ENCODE measurements at regions not wholly inside any gene's neighbourhood (a gene's known extent, or its start where the extent isn't known, plus 50 kb on each side); places are given as distances from the start of the nearest gene placed in this dataset.

GRCh38 chr6:90439586-90439985 lies 142.9 kb upstream of the BACH2 start:
- H3K4me1 Mint-ChIP-seq (ENCODE audit: low read depth, unreplicated experiment) = no peaks in the 10 kb centered on the region
- no peaks in the 10 kb centered on the region for H3K36me3 Mint-ChIP-seq (ENCODE audit: insufficient read depth, unreplicated experiment)
- intact Hi-C loops (cut with micrococcal nuclease; ENCODE audit: unreplicated experiment) = no loop called here
- no peak overlapping the region for H3K27ac Mint-ChIP-seq (ENCODE audit: unreplicated experiment)
- H3K9me3 ChIP-seq = no peaks in the 10 kb centered on the region
- no peaks in the 10 kb centered on the region for H3K4me1 ChIP-seq
- no peak overlapping the region for H3K4me3 Mint-ChIP-seq (ENCODE audit: unreplicated experiment)
- no TSS peak for BruUV-seq (replicated peaks)
- no peak for DNase-seq
- TF ChIP-seq CTCF (IDR thresholded peaks at IDR 0.05; ENCODE audit: insufficient read depth in 1 of 2, low read depth in 1 of 2, low read length in 1 of 2, severe bottlenecking in 1 of 2, unreplicated experiment in 1 of 2) = no peak
- no peaks in the 10 kb centered on the region for H3K9me3 Mint-ChIP-seq (ENCODE audit: unreplicated experiment)
- H3K27me3 ChIP-seq (replicated peaks; ENCODE audit: control insufficient read depth, insufficient read depth, low read length) = no peaks in the 10 kb centered on the region; the same call in 1 of the 2 replicates
- CTCF ChIA-PET = no interaction called here
- H3K4me3 ChIP-seq (ENCODE audit: low read depth, low read length) = no peak overlapping the region
- H3K36me3 ChIP-seq (ENCODE audit: control insufficient read depth, insufficient read depth, low read length) = no peaks in the 10 kb centered on the region
- POLR2A ChIA-PET = no interaction called here
- peaks cover 21% of the 10 kb centered on the region for H3K27me3 Mint-ChIP-seq (ENCODE audit: insufficient read depth, unreplicated experiment)

- Mint-ChIP-seq H3K27me3 (ENCODE audit: insufficient read depth, unreplicated experiment) (peaks cover 18% of the 10 kb centered on the region), H3K27ac (ENCODE audit: unreplicated experiment) (no peak overlapping the region), H3K9me3 (ENCODE audit: unreplicated experiment) (no peaks in the 10 kb centered on the region), H3K36me3 (ENCODE audit: insufficient read depth, unreplicated experiment) (no peaks in the 10 kb centered on the region), H3K4me1 (ENCODE audit: low read depth, unreplicated experiment) (no peaks in the 10 kb centered on the region), H3K4me3 (ENCODE audit: unreplicated experiment) (no peak overlapping the region)
- POLR2A ChIA-PET = no interaction called here
- CTCF ChIA-PET = no interaction called here
- no peak for TF ChIP-seq CTCF (IDR thresholded peaks at IDR 0.05; ENCODE audit: insufficient read depth in 1 of 2, low read depth in 1 of 2, low read length in 1 of 2, severe bottlenecking in 1 of 2, unreplicated experiment in 1 of 2)
- no peaks in the 10 kb centered on the region for H3K9me3 ChIP-seq
- H3K4me3 ChIP-seq (ENCODE audit: low read depth, low read length) = no peak overlapping the region
- H3K36me3 ChIP-seq (ENCODE audit: control insufficient read depth, insufficient read depth, low read length) = no peaks in the 10 kb centered on the region
- intact Hi-C loops (cut with micrococcal nuclease; ENCODE audit: unreplicated experiment) = no loop called here
- H3K4me1 ChIP-seq = no peaks in the 10 kb centered on the region
- DNase-seq = no peak
- BruUV-seq (replicated peaks) = no TSS peak
- H3K27me3 ChIP-seq (replicated peaks; ENCODE audit: control insufficient read depth, insufficient read depth, low read length) = no peaks in the 10 kb centered on the region
Measured at GRCh38 chr6:90436403-90436802, 139.8 kb upstream of the BACH2 start.

- Mint-ChIP-seq H3K4me3 (ENCODE audit: unreplicated experiment) (no peak overlapping the region), H3K27me3 (ENCODE audit: insufficient read depth, unreplicated experiment) (peaks cover 18% of the 10 kb centered on the region), H3K9me3 (ENCODE audit: unreplicated experiment) (peaks cover 5% of the 10 kb centered on the region), H3K4me1 (ENCODE audit: low read depth, unreplicated experiment) (no peaks in the 10 kb centered on the region), H3K36me3 (ENCODE audit: insufficient read depth, unreplicated experiment) (no peaks in the 10 kb centered on the region), H3K27ac (ENCODE audit: unreplicated experiment) (no peak overlapping the region)
- H3K9me3 ChIP-seq = no peaks in the 10 kb centered on the region
- H3K4me1 ChIP-seq = no peaks in the 10 kb centered on the region
- TF ChIP-seq CTCF (IDR thresholded peaks at IDR 0.05; ENCODE audit: insufficient read depth in 1 of 2, low read depth in 1 of 2, low read length in 1 of 2, severe bottlenecking in 1 of 2, unreplicated experiment in 1 of 2) = no peak
- ChIA-PET CTCF (no interaction called here), POLR2A (no interaction called here)
- no peaks in the 10 kb centered on the region for H3K27me3 ChIP-seq (replicated peaks; ENCODE audit: control insufficient read depth, insufficient read depth, low read length)
- H3K36me3 ChIP-seq (ENCODE audit: control insufficient read depth, insufficient read depth, low read length) = no peaks in the 10 kb centered on the region
- no peak overlapping the region for H3K4me3 ChIP-seq (ENCODE audit: low read depth, low read length)
- DNase-seq = no peak
- BruUV-seq (replicated peaks) = no TSS peak
- intact Hi-C loops (cut with micrococcal nuclease; ENCODE audit: unreplicated experiment) = no loop called here
Measured at GRCh38 chr6:90435207-90435899, 138.7 kb upstream of the BACH2 start.

All from Caco-2 (cell line).